ENCODE measurements at regions not wholly inside any gene's neighbourhood (a gene's known extent, or its start where the extent isn't known, plus 50 kb on each side); places are given as distances from the start of the nearest gene placed in this dataset.

- TF ChIP-seq, protein P1, sequence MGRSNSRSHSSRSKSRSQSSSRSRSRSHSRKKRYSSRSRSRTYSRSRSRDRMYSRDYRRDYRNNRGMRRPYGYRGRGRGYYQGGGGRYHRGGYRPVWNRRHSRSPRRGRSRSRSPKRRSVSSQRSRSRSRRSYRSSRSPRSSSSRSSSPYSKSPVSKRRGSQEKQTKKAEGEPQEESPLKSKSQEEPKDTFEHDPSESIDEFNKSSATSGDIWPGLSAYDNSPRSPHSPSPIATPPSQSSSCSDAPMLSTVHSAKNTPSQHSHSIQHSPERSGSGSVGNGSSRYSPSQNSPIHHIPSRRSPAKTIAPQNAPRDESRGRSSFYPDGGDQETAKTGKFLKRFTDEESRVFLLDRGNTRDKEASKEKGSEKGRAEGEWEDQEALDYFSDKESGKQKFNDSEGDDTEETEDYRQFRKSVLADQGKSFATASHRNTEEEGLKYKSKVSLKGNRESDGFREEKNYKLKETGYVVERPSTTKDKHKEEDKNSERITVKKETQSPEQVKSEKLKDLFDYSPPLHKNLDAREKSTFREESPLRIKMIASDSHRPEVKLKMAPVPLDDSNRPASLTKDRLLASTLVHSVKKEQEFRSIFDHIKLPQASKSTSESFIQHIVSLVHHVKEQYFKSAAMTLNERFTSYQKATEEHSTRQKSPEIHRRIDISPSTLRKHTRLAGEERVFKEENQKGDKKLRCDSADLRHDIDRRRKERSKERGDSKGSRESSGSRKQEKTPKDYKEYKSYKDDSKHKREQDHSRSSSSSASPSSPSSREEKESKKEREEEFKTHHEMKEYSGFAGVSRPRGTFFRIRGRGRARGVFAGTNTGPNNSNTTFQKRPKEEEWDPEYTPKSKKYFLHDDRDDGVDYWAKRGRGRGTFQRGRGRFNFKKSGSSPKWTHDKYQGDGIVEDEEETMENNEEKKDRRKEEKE (IDR thresholded peaks at IDR 0.05): no peak
- peak; percentile 60; the same call in 1 of the 2 replicates for TF ChIP-seq TAF1 (IDR thresholded peaks at IDR 0.05; ENCODE audit: borderline replicate concordance, low read depth, low read length)
- no peak for TF ChIP-seq REST (IDR thresholded peaks at IDR 0.05; ENCODE audit: low read depth, low read length)
- TF ChIP-seq ZNF384 (IDR thresholded peaks at IDR 0.05; ENCODE audit: borderline replicate concordance, low read depth, low read length): peak; percentile 85
- TF ChIP-seq ESRRA (IDR thresholded peaks at IDR 0.05; ENCODE audit: low read length): no peak
- 0 out of 2 replicates have a peak, but pooled peaks have one; percentile 63 for TF ChIP-seq GATAD2B (conservative IDR thresholded peaks at IDR 0.05; ENCODE audit: low read depth)
- TF ChIP-seq, protein P2, sequence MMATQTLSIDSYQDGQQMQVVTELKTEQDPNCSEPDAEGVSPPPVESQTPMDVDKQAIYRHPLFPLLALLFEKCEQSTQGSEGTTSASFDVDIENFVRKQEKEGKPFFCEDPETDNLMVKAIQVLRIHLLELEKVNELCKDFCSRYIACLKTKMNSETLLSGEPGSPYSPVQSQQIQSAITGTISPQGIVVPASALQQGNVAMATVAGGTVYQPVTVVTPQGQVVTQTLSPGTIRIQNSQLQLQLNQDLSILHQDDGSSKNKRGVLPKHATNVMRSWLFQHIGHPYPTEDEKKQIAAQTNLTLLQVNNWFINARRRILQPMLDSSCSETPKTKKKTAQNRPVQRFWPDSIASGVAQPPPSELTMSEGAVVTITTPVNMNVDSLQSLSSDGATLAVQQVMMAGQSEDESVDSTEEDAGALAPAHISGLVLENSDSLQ (IDR thresholded peaks at IDR 0.05): no peak
- TF ChIP-seq BHLHE40 (IDR thresholded peaks at IDR 0.05; ENCODE audit: borderline replicate concordance in 1 of 2, low read depth in 2 of 2, low read length in 1 of 2): 0 out of 4 replicates have a peak, but pooled peaks of 1 of the 2 experiments have one; percentile 2
- no peak for TF ChIP-seq RB1 (IDR thresholded peaks at IDR 0.05; ENCODE audit: borderline replicate concordance)
- TF ChIP-seq IKZF2 (IDR thresholded peaks at IDR 0.05): peak; percentile 39 to 52; a peak in 3 of 4 replicates
- peak; percentile 49 for TF ChIP-seq POLR2AphosphoS2 (IDR thresholded peaks at IDR 0.05; ENCODE audit: low read depth, low read length)
- no peak; the same call in 1 of the 2 replicates for TF ChIP-seq MTA3 (IDR thresholded peaks at IDR 0.05; ENCODE audit: borderline replicate concordance, low read length)
- TF ChIP-seq YBX1 (IDR thresholded peaks at IDR 0.05): peak; percentile 50; the same call in 1 of the 2 replicates
- no peak for TF ChIP-seq IRF3 (IDR thresholded peaks at IDR 0.05)
- TF ChIP-seq HDAC6 (IDR thresholded peaks at IDR 0.05; ENCODE audit: unreplicated experiment): no peak
- TF ChIP-seq SMAD1 (IDR thresholded peaks at IDR 0.05; ENCODE audit: low read depth, partially characterized antibody): peak; percentile 94
- no peak for TF ChIP-seq ZNF207 (IDR thresholded peaks at IDR 0.05; ENCODE audit: borderline replicate concordance)
- TF ChIP-seq NR2C2 (IDR thresholded peaks at IDR 0.05; ENCODE audit: borderline replicate concordance, control insufficient read depth, insufficient read length, low read depth): no peak
Measured at GRCh38 chr1:198935306-198935921, 296.6 kb downstream of the PTPRC start (continued).
